ENCODE measurements at regions not wholly inside any gene's neighbourhood (a gene's known extent, or its start where the extent isn't known, plus 50 kb on each side); places are given as distances from the start of the nearest gene placed in this dataset.
A peak's percentile ranks its signal among the peaks of the same experiment; 100 is the strongest.

DNA sequence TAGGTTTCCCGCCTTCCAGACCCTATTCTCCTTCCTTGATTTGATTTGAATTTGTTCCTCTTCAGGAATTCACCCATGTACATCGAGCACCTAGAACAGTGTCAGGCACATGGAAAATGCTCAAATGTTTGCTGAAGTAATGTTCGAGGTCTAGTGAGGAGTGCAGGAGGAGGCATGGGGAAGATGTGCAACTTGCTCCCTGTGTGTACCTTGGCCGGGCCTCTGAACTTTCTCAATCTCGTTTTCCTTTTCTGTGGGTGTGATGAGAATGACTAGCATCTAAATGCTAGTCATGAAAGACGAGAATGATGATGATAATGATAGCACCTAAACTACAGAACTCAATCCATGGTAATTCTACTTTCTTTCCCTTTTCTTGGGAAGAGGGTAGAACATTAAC, 279.1 kb upstream of the PLET1 start:
- DNase-seq (ENCODE audit: low read depth): no peak

DNA sequence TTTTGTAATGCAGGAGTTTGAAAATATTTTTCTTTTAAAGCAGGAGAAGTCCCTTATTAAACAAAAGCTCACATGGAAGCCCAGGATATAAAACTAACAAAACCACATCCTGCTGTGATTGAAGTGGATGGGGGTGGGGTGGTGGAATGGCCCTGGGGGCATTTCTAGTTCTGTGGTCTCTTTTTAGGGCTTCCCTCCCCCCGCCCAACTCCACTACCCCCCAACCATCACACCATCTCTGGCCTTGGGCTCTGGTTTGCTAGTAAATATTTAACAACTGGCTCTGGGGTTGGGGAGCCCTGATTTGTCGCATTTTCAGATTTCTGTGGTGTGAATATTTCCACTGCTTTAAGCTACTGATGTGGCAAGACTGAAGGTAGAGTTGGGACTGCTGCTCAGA, 279.6 kb upstream of the PLET1 start:
- no peak for DNase-seq (ENCODE audit: low read depth)

DNA sequence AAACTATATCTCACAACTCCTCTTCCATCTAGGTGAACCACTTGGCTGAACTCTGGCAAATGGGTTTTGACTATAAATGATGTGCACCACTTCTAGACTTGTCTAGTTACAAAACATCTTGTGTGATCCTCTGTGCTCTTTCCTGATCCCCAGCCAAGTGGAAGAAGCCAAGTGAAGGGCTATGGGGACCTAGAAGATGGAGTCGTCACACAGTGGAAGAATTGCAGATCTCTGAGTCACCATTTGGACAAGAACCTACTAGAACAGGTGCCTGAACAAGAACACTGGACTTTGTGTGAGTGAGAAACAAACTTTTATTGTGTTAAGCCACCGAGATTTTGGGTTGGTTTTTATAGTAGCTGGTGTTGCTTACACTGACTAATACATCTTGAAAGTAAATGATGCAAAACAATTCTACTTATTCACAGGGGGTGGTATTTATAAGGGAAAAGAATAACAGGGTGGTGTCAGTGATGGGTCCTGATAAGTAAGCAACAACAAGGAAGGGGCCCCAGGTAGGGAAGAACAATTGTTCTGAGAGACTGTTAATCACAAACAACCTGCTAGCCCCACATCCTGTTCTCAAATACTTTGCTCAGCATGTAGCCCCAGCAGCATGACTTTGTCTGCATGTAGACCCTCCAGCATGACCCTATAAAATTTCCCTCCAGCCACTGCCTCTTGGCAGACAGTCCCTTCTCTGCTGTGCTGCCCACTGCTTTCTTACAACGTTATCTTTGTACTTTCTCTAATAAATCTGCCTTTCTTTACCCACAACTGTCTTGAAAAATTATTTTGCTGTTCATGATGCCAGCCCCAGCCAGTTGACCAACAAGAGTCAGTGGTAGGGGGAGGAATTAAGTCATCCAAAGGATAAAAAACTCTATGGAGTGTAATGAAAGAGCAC, 280.7 kb upstream of the PLET1 start:
- DNase-seq (ENCODE audit: low read depth): no peak

DNA sequence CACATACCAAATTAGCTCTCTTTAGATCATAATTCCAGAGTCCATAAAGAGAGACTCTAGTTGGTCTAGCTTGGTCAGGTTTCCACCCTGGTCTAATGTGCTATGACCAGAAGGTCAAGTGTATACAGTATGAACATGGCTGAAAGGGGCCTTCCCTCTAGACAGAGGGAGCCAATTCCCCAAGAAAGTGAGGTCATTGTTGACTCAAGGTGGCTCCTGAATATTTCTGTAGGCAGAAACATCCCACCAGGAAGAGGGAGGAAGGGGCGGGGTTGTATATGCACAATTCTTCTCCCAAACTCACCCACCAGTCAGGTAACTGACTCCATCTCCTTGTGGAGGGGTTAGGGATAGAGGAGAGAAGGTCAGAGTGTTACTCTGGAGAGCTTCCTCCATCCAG, 281.8 kb upstream of the PLET1 start:
- DNase-seq (ENCODE audit: low read depth): no peak

DNA sequence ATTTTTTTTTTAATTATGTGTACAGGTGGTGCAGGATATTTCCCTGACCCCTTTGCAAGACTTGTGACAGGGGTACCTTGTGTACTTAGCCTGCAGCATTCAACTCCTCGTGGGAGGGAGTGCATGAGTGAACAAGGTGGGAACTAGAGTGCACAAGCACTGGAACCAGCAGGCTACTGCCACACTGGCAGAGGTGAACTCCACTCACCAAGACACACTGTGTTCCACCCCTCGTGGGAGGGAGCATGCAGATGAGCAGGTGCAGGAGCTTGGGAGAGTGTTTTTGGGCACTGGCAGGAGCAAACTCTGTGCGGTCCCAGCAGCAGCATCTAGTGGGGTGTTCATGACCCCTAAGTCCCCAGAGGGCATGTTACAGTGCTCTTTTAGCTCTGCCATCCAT, 282.7 kb upstream of the PLET1 start:
- DNase-seq (ENCODE audit: low read depth): no peak

DNA sequence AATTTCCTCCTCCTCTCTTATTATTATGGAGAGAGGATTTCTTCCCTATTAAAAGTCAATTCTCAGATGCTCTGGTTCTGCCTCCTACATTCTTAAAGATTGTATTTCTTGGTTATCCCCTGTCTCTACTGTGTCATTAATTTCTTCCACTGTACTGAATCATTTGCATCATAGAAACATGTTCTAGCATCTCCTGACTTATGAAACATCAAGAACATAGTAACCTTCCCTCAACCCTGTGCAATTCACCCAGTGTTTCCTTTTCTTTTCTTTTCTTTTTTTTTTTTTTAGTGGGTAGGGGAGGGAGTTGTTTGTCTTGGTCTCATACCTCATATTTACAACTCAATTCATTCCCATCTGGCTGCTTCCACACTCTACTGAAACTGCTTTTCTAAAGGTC, 288.0 kb upstream of the PLET1 start:
- no peak for DNase-seq (ENCODE audit: low read depth)

DNA sequence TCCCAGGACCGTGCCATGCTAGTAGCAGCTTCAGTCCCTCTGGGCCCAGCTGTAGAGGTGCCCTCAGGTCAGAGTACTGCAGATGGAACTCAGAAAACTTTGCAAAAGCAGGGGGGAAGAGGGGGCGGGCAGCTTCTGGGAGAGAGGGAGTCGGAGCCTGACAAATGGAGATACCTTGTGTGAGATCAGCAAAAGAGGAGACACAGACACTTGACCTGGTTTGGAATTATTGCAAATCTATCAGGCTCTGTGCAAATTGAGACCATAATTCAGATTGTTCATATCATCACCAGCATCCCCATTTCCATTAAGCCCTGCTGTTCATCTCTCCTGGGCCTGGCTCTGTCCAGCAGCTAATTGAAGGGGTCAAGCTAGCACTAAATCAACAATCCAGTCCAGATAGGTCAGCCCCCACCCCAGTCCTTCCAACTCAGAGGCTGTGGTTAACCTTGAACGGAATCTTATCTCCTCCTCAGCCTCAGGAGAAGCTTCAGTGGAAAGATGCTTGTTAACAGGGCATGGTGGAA, 292.6 kb upstream of the PLET1 start:
- no peak for DNase-seq (ENCODE audit: low read depth)

DNA sequence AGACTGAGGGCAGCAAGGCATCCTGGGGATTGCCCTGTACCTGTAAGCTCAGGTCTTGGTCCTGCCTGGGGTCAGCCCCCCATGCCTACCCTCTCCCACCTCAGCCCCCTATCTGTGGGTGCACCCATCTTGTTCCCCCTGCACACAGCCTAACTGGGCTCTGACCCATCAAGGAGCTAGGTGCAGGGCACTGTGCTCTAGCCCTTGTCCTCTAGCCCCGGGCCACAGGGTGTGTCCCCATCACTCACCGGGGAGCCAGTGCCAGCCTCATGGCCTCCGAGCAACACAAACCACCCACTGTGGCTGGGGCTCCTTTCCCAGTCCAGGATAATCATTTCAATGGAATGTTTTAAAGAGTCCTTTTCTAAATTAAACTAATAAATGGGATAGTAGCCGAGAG, 293.9 kb upstream of the PLET1 start:
- no peak for DNase-seq (ENCODE audit: low read depth)

DNA sequence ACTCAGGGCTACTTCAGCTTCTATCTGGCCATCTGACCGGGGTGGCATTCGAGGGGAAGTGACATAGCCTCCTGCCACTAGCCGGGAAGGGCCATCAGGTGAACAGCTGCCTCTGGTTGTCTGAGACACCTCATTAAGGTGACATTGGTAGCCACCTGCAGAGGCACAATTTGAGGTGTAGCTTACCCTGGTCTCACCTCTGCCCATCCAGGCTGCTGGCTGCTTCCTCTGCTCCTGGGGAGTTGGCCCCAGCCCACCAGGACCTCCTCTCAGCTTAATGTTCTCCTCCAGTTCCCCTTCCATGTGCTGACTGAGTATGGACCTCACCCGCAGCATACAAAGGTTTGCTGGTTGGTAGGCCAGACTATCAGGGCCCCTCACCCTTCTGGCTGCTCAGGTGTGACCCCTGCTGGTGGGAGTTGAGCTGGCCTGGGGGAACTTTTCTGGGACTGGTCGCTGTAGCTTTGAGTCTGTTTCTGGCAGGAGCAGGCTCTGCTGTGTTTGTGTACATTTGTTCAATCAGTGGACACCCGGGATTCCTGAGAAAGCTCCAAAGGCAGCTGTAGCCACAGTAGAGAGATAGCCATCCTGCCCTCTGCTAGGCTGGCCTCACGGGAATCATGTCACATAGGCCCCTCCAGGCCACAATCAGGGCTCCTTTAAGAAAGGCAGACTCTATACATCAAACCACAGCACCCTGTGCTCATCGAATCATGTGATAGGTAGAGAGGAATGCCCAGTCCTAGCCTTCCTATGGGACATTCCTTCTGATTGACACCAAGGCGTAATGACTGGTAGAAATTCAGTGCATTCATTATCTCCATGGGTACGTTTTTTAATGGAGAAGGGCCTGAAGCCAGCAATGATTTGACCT, 295.1 kb upstream of the PLET1 start:
- DNase-seq (ENCODE audit: low read depth): peak; percentile 27

DNA sequence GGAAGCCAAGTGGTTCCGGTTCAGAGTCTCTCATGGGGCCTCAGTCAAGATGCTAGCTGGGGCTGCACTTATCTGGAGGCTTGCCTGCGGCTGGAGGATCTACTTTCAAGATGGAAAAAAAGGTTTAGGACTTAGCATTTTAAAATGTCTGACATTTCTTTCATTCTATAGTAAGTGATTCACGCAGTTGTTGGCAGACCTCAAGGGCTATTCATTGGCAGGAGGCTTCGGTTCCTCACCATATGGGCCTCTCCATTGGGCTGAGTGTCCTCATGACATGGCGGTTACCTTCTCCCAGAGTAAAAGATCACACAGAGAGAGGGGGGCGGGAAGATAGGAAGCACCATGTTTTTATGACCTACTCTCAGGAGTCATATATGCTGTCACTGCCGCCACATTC, 298.0 kb upstream of the PLET1 start:
- DNase-seq (ENCODE audit: low read depth): no peak

DNA sequence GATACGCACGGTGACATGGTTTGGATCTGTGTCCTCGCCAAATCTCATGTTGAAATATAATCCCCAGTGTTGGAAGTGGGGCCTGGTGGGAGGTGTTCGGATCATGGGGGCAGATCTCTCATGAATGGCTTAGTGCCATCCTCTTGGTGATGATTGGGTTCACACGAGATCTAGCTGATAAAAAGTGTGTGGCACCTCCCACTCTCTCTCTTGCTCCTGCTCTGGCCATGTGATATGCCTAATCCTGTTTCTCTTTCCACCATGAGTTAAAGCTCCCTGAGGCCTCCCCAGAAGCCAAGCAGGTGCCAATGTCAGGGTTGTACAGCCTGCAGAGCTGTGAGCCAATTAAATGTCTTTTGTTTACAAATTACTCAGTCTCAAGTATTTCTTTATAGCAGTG, 303.1 kb upstream of the PLET1 start:
- DNase-seq (ENCODE audit: low read depth): no peak

DNA sequence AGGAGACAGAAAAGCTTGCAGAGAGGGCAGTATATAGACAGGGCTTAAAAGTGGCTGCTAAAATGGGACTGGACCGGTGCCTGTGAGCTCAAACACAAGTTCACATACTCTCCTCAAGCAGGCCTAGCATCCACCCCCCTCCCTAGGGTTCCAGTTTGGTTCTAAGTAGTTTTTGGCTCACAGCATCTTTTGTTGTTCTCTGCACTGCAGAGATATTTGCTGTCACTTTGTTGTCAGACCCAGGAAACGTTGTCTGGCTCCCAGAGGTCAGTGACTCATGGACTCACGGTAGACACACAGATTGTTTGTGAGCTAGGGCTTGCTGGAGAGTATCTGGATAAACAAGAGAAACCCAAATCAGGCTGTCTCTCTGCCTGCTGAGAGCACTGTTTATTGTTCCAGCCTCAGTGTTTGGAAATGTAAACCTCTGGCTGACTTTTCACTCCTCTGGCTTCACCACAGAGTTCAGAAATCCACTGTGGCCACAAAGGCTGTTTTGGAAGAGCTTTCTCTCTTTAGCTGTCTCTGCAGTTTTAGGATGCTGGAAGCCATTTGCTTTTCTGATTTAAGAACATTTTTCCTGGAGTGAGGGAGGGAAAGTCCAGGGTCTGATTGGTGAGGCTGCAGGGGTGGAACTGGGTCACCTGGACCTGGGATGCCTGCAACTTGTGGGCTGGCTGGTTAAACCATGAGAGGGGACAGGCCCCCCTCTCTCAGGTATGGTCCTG, 303.7 kb upstream of the PLET1 start:
- DNase-seq (ENCODE audit: low read depth): no peak

DNA sequence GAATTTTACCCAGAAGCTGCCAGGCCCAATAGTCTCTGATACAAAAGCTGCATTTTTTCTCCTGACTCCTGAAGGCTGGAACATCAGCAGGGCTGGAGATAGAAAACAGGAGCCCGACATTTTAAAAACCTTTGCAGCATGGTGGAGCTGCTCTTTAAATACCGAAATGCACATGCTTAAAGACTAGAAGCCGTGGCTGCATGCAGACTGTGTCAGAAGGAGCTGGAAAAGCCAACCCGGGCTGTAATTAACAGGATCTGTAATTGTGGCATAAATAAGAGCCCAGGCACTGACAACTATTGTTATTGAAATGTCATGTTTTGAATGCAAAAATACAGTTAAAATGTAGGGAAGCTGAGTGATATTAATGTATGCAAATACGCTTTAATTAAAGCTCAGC, 304.9 kb upstream of the PLET1 start:
- no peak for DNase-seq (ENCODE audit: low read depth)

DNA sequence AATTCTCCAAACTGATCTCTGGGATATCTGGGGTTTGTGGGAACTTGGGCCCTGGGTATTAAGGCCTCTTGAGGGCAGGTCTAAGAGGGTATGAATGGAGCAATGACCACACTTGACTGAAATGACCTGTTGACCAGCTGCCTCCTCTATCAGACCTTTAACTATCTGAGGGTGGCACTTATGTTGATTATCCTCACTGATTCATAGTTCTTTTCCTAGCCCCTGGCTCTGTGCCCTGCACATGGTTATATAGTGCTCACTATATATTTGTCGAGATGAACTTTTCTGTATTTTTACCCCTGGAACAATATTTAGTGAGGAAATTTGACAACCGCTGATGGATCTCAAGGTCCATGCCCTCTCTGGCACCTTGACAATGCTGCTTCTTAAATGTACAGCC, 305.5 kb upstream of the PLET1 start:
- no peak for DNase-seq (ENCODE audit: low read depth)

DNA sequence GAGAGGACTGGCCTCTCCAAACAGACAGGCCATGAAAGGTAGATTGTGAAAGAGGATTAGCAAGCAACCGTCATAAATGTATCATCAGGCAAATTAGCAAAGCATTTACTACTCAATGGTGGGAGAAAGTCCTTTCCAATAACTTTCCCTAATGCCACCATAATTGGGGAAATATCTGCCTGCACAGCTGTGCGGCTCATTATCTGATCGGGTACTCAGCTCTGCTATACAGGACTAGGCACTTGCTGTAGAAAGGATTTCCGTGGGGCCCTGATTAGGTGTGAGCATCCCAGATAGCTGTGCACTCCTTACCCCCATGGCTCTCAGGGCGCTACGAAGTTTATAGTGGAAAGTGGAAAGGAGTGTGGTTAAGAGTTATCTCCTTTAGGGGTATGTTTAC, 309.7 kb upstream of the PLET1 start:
- DNase-seq (ENCODE audit: low read depth): no peak

DNA sequence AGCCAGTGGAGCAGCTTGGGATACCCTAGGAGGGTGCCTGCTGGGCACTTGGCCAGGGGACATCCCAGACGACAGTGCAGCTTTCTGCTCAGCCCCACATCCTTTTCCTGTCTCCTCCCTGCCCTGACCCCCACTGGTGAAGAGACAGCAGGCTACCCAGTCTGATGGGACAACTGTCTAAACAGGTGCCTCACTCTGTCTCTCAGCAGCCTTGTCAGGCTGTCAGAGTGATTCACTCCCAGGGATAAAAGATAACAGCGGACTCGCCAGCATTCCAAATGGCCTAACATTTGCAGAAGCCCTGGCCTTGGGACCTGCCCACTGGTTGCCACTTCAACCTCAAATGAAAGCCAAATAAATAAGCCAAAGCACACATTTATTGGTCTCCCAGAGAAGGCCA, 318.6 kb upstream of the PLET1 start:
- DNase-seq (ENCODE audit: low read depth): no peak

DNA sequence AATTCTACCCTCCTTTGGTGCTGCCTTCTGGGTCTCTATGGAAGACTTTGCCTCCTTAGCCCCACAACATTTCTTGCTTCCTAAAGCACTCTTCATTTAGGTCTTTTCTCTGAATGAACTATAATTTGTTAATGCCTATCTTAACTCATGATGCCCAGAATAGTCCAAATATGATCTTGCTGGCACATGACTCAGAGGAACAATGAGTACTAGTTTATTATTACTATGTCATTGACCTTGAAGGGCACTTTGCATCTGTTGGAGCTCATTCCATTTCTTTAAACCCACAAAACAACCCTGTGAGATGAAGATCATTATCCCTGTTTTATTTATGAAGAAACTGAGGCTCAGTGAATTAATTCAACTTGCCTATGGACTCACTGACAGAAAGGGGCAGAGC, 320.2 kb upstream of the PLET1 start:
- DNase-seq (ENCODE audit: low read depth): no peak

DNA sequence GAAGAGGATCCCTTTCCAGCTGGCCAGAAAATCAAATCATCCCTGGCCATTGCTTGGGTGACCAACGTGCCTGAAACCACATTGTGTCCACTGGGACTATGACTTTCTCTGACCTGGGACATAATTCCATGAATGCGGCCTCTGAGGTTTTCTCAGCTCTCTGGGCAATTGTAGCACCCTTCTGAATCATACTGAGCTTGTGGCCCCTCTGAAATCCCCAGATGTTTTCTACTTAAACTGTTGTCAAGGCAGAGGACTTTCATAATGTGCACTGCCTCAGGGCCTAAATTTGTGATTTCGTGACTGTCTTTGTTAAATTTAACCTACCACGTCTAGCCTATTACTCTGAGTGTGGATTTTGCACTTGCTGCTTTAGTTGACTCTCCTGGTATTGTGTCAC, 321.1 kb upstream of the PLET1 start:
- no peak for DNase-seq (ENCODE audit: low read depth)

DNA sequence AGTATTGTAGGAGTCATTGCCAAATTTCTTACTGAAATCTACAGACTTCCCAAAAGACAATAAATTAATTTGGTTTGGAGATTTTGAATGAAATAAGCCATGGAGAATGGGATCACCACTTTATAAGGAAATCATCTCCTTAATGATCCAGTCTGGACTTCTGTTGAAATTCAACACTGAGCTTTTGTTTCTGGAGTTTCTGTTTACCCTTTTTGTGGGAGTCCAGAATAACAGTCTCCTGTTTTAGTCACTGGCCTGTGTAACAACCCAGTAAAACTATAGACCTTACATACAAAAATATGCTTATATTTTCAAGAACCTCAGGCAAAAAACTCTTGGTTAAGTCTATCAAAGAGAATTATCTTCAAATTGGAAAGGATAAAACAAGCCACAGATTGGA, 321.7 kb upstream of the PLET1 start:
- DNase-seq (ENCODE audit: low read depth): no peak

DNA sequence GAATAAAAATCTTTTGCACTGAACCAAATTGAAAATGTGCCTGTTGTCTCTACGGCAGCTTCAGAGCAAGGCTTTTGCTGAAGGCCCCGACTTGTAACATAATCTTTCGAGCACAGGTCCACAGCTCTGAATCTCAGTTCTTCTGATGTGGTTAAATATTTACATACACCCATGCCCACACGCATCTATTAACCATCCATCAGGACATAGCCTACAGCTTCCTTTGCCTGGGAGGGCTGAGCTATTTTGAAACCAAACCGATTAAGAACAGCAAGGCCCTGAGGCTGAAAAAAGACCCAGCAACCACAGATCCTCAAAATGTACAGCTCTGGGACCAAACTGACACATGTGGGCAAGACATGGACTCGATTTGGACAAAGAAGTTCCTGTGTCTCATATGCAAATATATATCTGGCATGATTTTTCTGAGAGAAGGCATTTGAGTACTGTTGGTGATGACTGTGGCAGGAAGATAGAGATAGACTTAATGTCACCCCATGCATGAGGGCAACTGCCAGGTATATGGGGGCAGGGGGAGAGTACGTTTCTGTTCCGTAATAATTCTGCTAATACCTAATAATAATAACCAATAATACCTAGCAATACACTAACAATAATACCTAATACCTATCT, 322.7 kb upstream of the PLET1 start:
- DNase-seq (ENCODE audit: low read depth): no peak

DNA sequence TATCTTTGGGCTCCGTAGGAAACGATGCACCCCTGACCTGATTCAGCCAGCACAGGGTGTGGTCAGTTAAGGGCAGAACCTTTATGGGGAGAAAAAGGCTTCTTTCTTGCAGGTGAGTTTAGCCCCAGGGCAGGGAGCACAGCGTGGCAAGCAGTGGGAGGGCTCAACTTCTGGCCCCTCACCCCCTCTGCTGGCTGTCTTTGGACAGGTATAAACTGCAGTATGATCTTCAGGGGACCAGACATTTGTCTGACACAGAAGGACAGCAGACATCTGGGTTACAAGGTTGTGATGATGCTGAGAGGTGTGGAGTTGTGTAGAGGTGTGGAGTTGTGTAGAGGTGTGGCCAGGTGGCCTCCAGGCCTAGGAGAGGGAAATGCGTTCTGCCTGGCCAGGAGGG, 324.0 kb upstream of the PLET1 start:
- DNase-seq (ENCODE audit: low read depth): no peak

DNA sequence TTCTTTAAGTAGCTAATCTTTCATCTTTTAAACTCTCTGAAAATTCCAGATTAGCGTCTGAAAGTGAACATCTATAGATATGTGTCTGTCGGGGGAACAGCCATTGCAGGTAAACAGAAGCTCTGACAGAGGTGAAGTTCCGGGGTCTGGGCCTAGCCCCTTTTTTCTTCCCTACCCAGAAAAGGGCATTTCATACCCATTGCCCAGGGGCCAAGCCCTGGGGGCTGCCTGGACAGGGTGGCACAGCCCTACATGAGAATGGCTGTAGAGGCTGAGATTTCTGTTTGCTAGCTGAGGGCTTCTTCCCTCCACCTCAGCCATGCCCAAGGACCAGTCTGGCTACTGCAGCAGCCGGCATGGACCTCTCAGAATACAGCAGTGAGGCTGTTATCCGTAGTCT, 327.0 kb upstream of the PLET1 start:
- DNase-seq (ENCODE audit: low read depth): no peak
